Esophagus squamous epithelium (tissue), 4 donors: ENCODE measurements at regions not wholly inside any gene's neighbourhood (a gene's known extent, or its start where the extent isn't known, plus 50 kb on each side); places are given as distances from the start of the nearest gene placed in this dataset.

Experiments
- CTCF ChIP-seq, 6 experiments: fragments of 450-650 bp in 4 of 6; fragments of 200-600 bp in 2 of 6; sonication (generic) in 2 of 6; IDR thresholded peaks; one replicate each; pipeline ENCODE4 v1.5.1; 2016 to 2019; ENCODE audit warnings: antibody characterized with exemption in 6 of 6, mild to moderate bottlenecking in 4 of 6, moderate library complexity in 4 of 6
- POLR2A ChIP-seq, 4 donors: fragments of 450-650 bp; IDR thresholded peaks; one replicate each; pipeline ENCODE4 v1.6.1; 2017; ENCODE audit warnings: antibody characterized with exemption in 4 of 4, mild to moderate bottlenecking in 4 of 4, moderate library complexity in 3 of 4

GRCh38 chr9:638152-638551 lies 203.3 kb upstream of the DMRT1 start:
- TF ChIP-seq CTCF (IDR thresholded peaks at IDR 0.05) (no peak), POLR2A (IDR thresholded peaks at IDR 0.05) (no peak)
